Adipocyte (in vitro differentiated cells): ENCODE measurements at regions not wholly inside any gene's neighbourhood (a gene's known extent, or its start where the extent isn't known, plus 50 kb on each side); places are given as distances from the start of the nearest gene placed in this dataset.
A peak's percentile ranks its signal among the peaks of the same experiment; 100 is the strongest.

ENCODE experiments used
- DNase-seq: peaks from one replicate; pipeline ENCODE4 v3.0.0-alpha.2; 2015; ENCODE audit warnings: low read depth
- H3K27me3 ChIP-seq: replicated peaks from 2 replicates; pipeline ENCODE4 v1.7.0; 2013; ENCODE audit warnings: mild to moderate bottlenecking, low read length, moderate library complexity; ENCODE audit not compliant: control insufficient read depth, insufficient read depth
- H3K36me3 ChIP-seq: 2 replicates; pipeline ENCODE4 v1.7.0; 2013; ENCODE audit warnings: low read length, mild to moderate bottlenecking, moderate library complexity; ENCODE audit not compliant: control insufficient read depth, insufficient read depth, severe bottlenecking
- H3K4me1 ChIP-seq: 2 replicates; pipeline ENCODE4 v1.7.0; 2013; ENCODE audit warnings: mild to moderate bottlenecking, low read length, moderate library complexity; ENCODE audit not compliant: control insufficient read depth, insufficient read depth
- H3K4me3 ChIP-seq: 2 replicates; pipeline ENCODE4 v1.7.0; 2013; ENCODE audit warnings: mild to moderate bottlenecking, low read length, moderate library complexity
- H3K9ac ChIP-seq: 2 replicates; pipeline ENCODE4 v1.7.0; 2013; ENCODE audit warnings: mild to moderate bottlenecking, low read length, moderate library complexity
- H3K9me3 ChIP-seq: 2 replicates; pipeline ENCODE4 v1.7.0; 2013; ENCODE audit warnings: mild to moderate bottlenecking, low read length, moderate library complexity; ENCODE audit not compliant: control insufficient read depth

- H3K4me1 ChIP-seq, result peaks cover 22% of the 10 kb centered on the region
- no peaks in the 10 kb centered on the region for H3K36me3 ChIP-seq
- no peak overlapping the region for H3K4me3 ChIP-seq
- no peak overlapping the region for H3K9ac ChIP-seq
- no peak for DNase-seq
- H3K9me3 ChIP-seq, result no peaks in the 10 kb centered on the region
- no peaks in the 10 kb centered on the region for H3K27me3 ChIP-seq
Observed at GRCh38 chr2:191581003-191581402, 96.9 kb upstream of the NABP1 start.

GRCh38 chr2:191582355-191582754 lies 95.6 kb upstream of the NABP1 start:
- Histone ChIP-seq H3K4me1 (peaks cover 22% of the 10 kb centered on the region), H3K9me3 (no peaks in the 10 kb centered on the region), H3K27me3 (no peaks in the 10 kb centered on the region), H3K36me3 (no peaks in the 10 kb centered on the region), H3K9ac (peak overlapping the region; percentile 61), H3K4me3 (no peak overlapping the region)
- peak; percentile 54 for DNase-seq

- Histone ChIP-seq H3K9ac (no peak overlapping the region), H3K27me3 (no peaks in the 10 kb centered on the region), H3K4me3 (no peak overlapping the region), H3K36me3 (no peaks in the 10 kb centered on the region), H3K4me1 (no peaks in the 10 kb centered on the region), H3K9me3 (no peaks in the 10 kb centered on the region)
- DNase-seq, result no peak
Observed at GRCh38 chr2:191591025-191591424, 86.9 kb upstream of the NABP1 start.

- peak; percentile 69 for DNase-seq
- H3K9ac ChIP-seq, result peak overlapping the region; percentile 1
- no peaks in the 10 kb centered on the region for H3K9me3 ChIP-seq
- no peaks in the 10 kb centered on the region for H3K27me3 ChIP-seq
- H3K4me3 ChIP-seq, result no peak overlapping the region
- H3K4me1 ChIP-seq, result no peaks in the 10 kb centered on the region
- H3K36me3 ChIP-seq, result no peaks in the 10 kb centered on the region
Observed at GRCh38 chr2:191593622-191594385, 84.1 kb upstream of the NABP1 start.

- Histone ChIP-seq H3K9me3 (no peaks in the 10 kb centered on the region), H3K4me3 (no peak overlapping the region), H3K27me3 (no peaks in the 10 kb centered on the region), H3K4me1 (no peaks in the 10 kb centered on the region), H3K36me3 (no peaks in the 10 kb centered on the region), H3K9ac (no peak overlapping the region)
- no peak for DNase-seq
Observed at GRCh38 chr2:191597186-191597751, 80.7 kb upstream of the NABP1 start.

GRCh38 chr2:191598296-191598695 lies 79.6 kb upstream of the NABP1 start:
- no peaks in the 10 kb centered on the region for H3K36me3 ChIP-seq
- no peaks in the 10 kb centered on the region for H3K4me1 ChIP-seq
- DNase-seq, result no peak
- H3K27me3 ChIP-seq, result no peaks in the 10 kb centered on the region
- no peaks in the 10 kb centered on the region for H3K9me3 ChIP-seq
- H3K4me3 ChIP-seq, result no peak overlapping the region
- H3K9ac ChIP-seq, result no peak overlapping the region

GRCh38 chr2:191601060-191601459 lies 76.9 kb upstream of the NABP1 start:
- no peak for DNase-seq
- Histone ChIP-seq H3K4me1 (no peaks in the 10 kb centered on the region), H3K4me3 (no peak overlapping the region), H3K9ac (no peak overlapping the region), H3K27me3 (no peaks in the 10 kb centered on the region), H3K9me3 (no peaks in the 10 kb centered on the region), H3K36me3 (no peaks in the 10 kb centered on the region)

GRCh38 chr2:191604154-191604553 lies 73.8 kb upstream of the NABP1 start:
- Histone ChIP-seq H3K4me3 (no peak overlapping the region), H3K9me3 (no peaks in the 10 kb centered on the region), H3K4me1 (no peaks in the 10 kb centered on the region), H3K9ac (no peak overlapping the region), H3K27me3 (no peaks in the 10 kb centered on the region), H3K36me3 (no peaks in the 10 kb centered on the region)
- DNase-seq, result no peak

- Histone ChIP-seq H3K36me3 (no peaks in the 10 kb centered on the region), H3K9me3 (no peaks in the 10 kb centered on the region), H3K4me1 (peaks cover 6% of the 10 kb centered on the region), H3K9ac (no peak overlapping the region), H3K27me3 (no peaks in the 10 kb centered on the region), H3K4me3 (no peak overlapping the region)
- DNase-seq, result no peak
Observed at GRCh38 chr2:191607096-191607495, 70.8 kb upstream of the NABP1 start.

GRCh38 chr2:191610756-191611155 lies 67.2 kb upstream of the NABP1 start:
- Histone ChIP-seq H3K27me3 (no peaks in the 10 kb centered on the region), H3K9ac (no peak overlapping the region), H3K4me3 (no peak overlapping the region), H3K36me3 (no peaks in the 10 kb centered on the region), H3K9me3 (no peaks in the 10 kb centered on the region), H3K4me1 (peaks cover 17% of the 10 kb centered on the region)
- no peak for DNase-seq

- no peaks in the 10 kb centered on the region for H3K36me3 ChIP-seq
- no peaks in the 10 kb centered on the region for H3K27me3 ChIP-seq
- peaks cover 17% of the 10 kb centered on the region for H3K4me1 ChIP-seq
- no peak for DNase-seq
- H3K4me3 ChIP-seq, result no peak overlapping the region
- no peaks in the 10 kb centered on the region for H3K9me3 ChIP-seq
- H3K9ac ChIP-seq, result no peak overlapping the region
Observed at GRCh38 chr2:191611614-191612013, 66.3 kb upstream of the NABP1 start.

GRCh38 chr2:191612496-191612895 lies 65.4 kb upstream of the NABP1 start:
- H3K9me3 ChIP-seq, result no peaks in the 10 kb centered on the region
- no peaks in the 10 kb centered on the region for H3K36me3 ChIP-seq
- H3K4me3 ChIP-seq, result no peak overlapping the region
- H3K9ac ChIP-seq, result peak overlapping the region; percentile 11
- H3K27me3 ChIP-seq, result no peaks in the 10 kb centered on the region
- H3K4me1 ChIP-seq, result peaks cover 17% of the 10 kb centered on the region
- peak; percentile 60 for DNase-seq
